Tibial nerve (tissue), 4 donors: ENCODE measurements at regions not wholly inside any gene's neighbourhood (a gene's known extent, or its start where the extent isn't known, plus 50 kb on each side); places are given as distances from the start of the nearest gene placed in this dataset.

Experiments
- EP300 ChIP-seq, 2 donors: sonication (generic); formaldehyde crosslinking; IDR thresholded peaks; one replicate each; pipeline ENCODE4 v1.6.1; 2017; ENCODE audit warnings: antibody characterized with exemption in 2 of 2, mild to moderate bottlenecking in 1 of 2
- POLR2A ChIP-seq, 2 donors: fragments of 450-650 bp; IDR thresholded peaks; one replicate each; pipeline ENCODE4 v1.6.1; 2017; ENCODE audit warnings: antibody characterized with exemption in 2 of 2, mild to moderate bottlenecking in 2 of 2, moderate library complexity in 2 of 2
- TF ChIP-seq, protein P1 (sequence below), 5 experiments: fragments of 200-600 bp in 3 of 5; fragments of 450-650 bp in 2 of 5; sonication (generic) in 3 of 5; IDR thresholded peaks; one replicate each; pipeline ENCODE4 v1.5.1; 2016 to 2019; ENCODE audit warnings: antibody characterized with exemption in 5 of 5, mild to moderate bottlenecking in 3 of 5, moderate library complexity in 2 of 5

DNA sequence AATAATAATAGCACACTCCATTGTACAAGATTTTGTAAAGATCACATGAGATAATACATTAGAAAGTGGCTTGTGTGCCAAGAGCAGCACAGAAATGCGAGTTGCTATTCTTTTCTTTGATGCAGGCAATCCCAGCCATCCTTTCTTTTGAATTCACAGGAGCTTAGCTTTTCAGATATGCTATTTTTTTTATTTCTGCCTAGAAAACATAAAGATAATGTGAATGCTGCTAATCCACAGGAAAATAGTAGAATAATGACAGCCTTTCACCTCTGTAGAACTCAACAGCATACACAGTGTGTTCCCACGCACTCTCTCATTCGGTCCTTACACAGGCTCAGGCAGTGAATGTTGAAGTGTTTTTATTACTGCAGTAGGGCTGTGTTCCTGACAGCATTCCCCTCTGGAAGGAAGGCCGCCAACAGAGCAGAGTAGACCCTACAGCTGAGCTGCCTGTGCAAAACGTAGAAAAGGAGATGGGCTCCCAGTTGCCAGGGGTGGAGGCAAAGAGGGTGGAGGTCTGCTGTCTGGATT, 138.8 kb upstream of the TAPT1 start:
- TF ChIP-seq, protein P1, sequence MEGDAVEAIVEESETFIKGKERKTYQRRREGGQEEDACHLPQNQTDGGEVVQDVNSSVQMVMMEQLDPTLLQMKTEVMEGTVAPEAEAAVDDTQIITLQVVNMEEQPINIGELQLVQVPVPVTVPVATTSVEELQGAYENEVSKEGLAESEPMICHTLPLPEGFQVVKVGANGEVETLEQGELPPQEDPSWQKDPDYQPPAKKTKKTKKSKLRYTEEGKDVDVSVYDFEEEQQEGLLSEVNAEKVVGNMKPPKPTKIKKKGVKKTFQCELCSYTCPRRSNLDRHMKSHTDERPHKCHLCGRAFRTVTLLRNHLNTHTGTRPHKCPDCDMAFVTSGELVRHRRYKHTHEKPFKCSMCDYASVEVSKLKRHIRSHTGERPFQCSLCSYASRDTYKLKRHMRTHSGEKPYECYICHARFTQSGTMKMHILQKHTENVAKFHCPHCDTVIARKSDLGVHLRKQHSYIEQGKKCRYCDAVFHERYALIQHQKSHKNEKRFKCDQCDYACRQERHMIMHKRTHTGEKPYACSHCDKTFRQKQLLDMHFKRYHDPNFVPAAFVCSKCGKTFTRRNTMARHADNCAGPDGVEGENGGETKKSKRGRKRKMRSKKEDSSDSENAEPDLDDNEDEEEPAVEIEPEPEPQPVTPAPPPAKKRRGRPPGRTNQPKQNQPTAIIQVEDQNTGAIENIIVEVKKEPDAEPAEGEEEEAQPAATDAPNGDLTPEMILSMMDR (IDR thresholded peaks at IDR 0.05) = no peak
- TF ChIP-seq POLR2A (IDR thresholded peaks at IDR 0.05) = no peak
- no peak for TF ChIP-seq EP300 (IDR thresholded peaks at IDR 0.05)
